Loucy (cell line): ENCODE measurements at regions not wholly inside any gene's neighbourhood (a gene's known extent, or its start where the extent isn't known, plus 50 kb on each side); places are given as distances from the start of the nearest gene placed in this dataset.

Source experiments
- H2AFZ ChIP-seq: fragments of 200-600 bp; sonication (generic); 2 replicates; pipeline ENCODE4 v1.6.0; 2016; ENCODE audit warnings: antibody characterized with exemption, mild to moderate bottlenecking, low read length, moderate library complexity
- H3F3A ChIP-seq: fragments of 200-600 bp; 2 replicates; pipeline ENCODE4 v1.6.0; 2016; ENCODE audit warnings: antibody characterized with exemption, low read depth, mild to moderate bottlenecking
- H3K27me3 ChIP-seq: fragments of 200-600 bp; sonication (generic); 2 replicates; pipeline ENCODE4 v1.6.1; 2014; ENCODE audit warnings: low read length, mild to moderate bottlenecking; ENCODE audit not compliant: insufficient read depth, poor library complexity, severe bottlenecking
- H3K36me3 ChIP-seq: fragments of 200-600 bp; sonication (generic); 2 replicates; pipeline ENCODE4 v1.6.1; 2016; ENCODE audit warnings: low read length; ENCODE audit not compliant: insufficient read depth
- H3K4me1 ChIP-seq: fragments of 200-600 bp; sonication (generic); 2 replicates; pipeline ENCODE4 v1.5.1; 2014; ENCODE audit warnings: low read length, mild to moderate bottlenecking; ENCODE audit not compliant: insufficient read depth, poor library complexity, severe bottlenecking
- H3K4me2 ChIP-seq: fragments of 200-600 bp; sonication (generic); 2 replicates; pipeline ENCODE4 v1.6.0; 2014; ENCODE audit warnings: antibody characterized with exemption, low read length, low read depth, mild to moderate bottlenecking; ENCODE audit not compliant: poor library complexity, severe bottlenecking
- H3K4me3 ChIP-seq: fragments of 200-600 bp; sonication (generic); 2 replicates; pipeline ENCODE4 v1.5.1; 2014; ENCODE audit warnings: low read length, mild to moderate bottlenecking, mixed read lengths; ENCODE audit not compliant: poor library complexity, severe bottlenecking
- H3K79me2 ChIP-seq: fragments of 200-600 bp; sonication (generic); 2 replicates; pipeline ENCODE4 v1.6.1; 2014; ENCODE audit warnings: low read length; ENCODE audit not compliant: insufficient read depth
- H3K9ac ChIP-seq: fragments of 200-600 bp; sonication (generic); 2 replicates; pipeline ENCODE4 v1.6.0; 2014; ENCODE audit warnings: mild to moderate bottlenecking, low read depth, low read length, moderate library complexity; ENCODE audit not compliant: poor library complexity, severe bottlenecking
- H3K9me2 ChIP-seq: fragments of 200-600 bp; sonication (generic); replicated peaks from 2 replicates; pipeline ENCODE4 v1.6.1; 2016; ENCODE audit warnings: low read depth, low read length, mixed read lengths
- H3K9me3 ChIP-seq: fragments of 200-600 bp; sonication (generic); 2 replicates; pipeline ENCODE4 v1.6.1; 2014; ENCODE audit warnings: mild to moderate bottlenecking, antibody characterized with exemption, low read length, low read depth; ENCODE audit not compliant: insufficient read depth
- H4K20me1 ChIP-seq: fragments of 200-600 bp; sonication (generic); 2 replicates; pipeline ENCODE4 v1.6.0; 2014; ENCODE audit warnings: antibody characterized with exemption, low read length, mild to moderate bottlenecking; ENCODE audit not compliant: insufficient read depth, poor library complexity, severe bottlenecking
- EZH2phosphoT487 ChIP-seq: fragments of 200-600 bp; IDR thresholded peaks from 2 replicates; pipeline ENCODE4 v1.6.1; 2018; ENCODE audit warnings: antibody characterized with exemption, mild to moderate bottlenecking, moderate library complexity, borderline replicate concordance
- TF ChIP-seq, protein P1 (sequence below): fragments of 200-600 bp; sonication (generic); conservative IDR thresholded peaks from 2 replicates; pipeline ENCODE4 v1.5.1; 2014; ENCODE audit warnings: mild to moderate bottlenecking, antibody characterized with exemption, low read length

DNA sequence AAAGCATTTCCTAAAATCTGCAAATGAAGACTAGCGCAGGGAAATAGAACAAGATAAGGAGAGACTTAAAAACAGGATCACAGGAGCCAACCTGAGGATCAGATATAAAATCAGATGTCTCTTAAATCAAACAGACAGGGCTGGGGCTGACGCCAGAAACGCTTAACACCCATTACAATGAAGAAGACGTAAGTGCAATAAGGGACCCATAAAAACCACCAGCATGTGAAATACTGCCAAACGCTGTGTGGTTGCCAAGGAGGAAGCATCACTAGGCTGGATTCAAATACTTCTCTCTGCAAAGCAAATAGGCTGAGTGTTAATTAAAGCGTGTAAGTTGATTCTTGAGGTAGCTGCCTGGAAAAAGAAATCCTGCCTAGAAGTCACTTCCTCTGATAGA lies 74.4 kb upstream of the ATP10B start:
- H3F3A ChIP-seq = no peaks in the 10 kb centered on the region
- TF ChIP-seq, protein P1, sequence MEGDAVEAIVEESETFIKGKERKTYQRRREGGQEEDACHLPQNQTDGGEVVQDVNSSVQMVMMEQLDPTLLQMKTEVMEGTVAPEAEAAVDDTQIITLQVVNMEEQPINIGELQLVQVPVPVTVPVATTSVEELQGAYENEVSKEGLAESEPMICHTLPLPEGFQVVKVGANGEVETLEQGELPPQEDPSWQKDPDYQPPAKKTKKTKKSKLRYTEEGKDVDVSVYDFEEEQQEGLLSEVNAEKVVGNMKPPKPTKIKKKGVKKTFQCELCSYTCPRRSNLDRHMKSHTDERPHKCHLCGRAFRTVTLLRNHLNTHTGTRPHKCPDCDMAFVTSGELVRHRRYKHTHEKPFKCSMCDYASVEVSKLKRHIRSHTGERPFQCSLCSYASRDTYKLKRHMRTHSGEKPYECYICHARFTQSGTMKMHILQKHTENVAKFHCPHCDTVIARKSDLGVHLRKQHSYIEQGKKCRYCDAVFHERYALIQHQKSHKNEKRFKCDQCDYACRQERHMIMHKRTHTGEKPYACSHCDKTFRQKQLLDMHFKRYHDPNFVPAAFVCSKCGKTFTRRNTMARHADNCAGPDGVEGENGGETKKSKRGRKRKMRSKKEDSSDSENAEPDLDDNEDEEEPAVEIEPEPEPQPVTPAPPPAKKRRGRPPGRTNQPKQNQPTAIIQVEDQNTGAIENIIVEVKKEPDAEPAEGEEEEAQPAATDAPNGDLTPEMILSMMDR = no peak
- TF ChIP-seq EZH2phosphoT487 = no peak
- H2AFZ ChIP-seq = no peak overlapping the region
- H3K4me2 ChIP-seq = no peak overlapping the region
- H3K4me3 ChIP-seq = no peak overlapping the region
- no peaks in the 10 kb centered on the region for H3K4me1 ChIP-seq
- H3K9me3 ChIP-seq = no peaks in the 10 kb centered on the region
- H3K9me2 ChIP-seq = no peaks in the 10 kb centered on the region
- no peaks in the 10 kb centered on the region for H3K79me2 ChIP-seq
- H4K20me1 ChIP-seq = no peaks in the 10 kb centered on the region
- no peak overlapping the region for H3K9ac ChIP-seq
- no peaks in the 10 kb centered on the region for H3K27me3 ChIP-seq
- no peaks in the 10 kb centered on the region for H3K36me3 ChIP-seq

DNA sequence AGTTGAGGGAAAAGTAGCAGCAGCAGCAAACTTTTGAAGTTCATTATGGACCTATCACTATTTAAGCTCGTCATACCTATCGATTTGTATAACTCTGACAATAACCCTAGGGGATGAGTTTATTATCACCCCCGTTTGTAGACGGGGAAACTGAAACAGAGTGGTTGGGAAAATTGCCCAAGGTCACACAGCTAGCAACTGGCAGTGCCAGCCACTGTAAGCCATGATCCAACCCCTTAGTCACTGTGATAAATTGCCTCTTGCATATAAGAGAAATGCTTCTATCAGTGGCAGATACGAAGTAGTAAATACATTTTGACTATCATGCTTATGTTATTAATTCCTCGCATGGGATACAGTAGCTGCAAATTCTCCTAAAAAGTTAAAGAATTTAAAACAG lies 73.3 kb upstream of the ATP10B start:
- Histone ChIP-seq H3K27me3 (no peaks in the 10 kb centered on the region), H3F3A (no peaks in the 10 kb centered on the region), H3K9me2 (no peaks in the 10 kb centered on the region)

DNA sequence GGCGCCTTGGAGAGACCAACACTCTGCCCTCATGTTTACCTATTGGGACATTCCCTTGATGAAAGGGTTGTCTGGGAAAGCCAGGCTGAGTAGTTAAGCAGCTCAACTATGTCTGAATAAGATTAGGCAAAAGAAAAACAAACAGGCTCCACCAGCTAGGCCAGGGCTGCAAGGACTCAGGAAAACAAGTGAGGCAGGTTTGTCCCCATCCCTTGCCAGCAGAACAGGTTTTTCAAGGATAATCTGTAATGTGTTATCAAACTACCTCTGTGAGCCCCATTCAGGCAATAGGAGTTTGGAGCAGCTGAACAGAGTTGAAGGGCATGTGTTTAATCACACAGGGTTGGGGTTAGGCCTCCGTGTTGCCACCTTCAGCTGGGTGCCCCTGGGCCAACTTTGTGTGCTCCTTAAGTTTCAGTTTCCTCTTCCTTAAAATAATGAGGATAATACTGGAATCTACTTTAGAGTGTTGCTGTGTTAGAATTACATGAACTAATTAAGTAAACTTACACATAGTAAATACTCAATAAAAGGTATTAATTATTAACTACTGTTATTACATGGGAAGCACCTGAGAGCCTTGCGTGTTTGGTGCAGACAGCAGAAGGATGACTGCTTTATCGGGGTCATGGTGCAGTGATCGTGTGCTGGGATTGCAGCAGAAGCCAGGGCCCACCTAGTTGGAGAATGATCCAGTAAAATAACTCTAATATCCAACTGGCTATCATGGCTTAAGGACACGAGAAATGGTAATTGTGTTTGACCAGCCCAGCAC lies 72.1 kb upstream of the ATP10B start:
- TF ChIP-seq, protein P1 = no peak
- no peak for TF ChIP-seq EZH2phosphoT487
- H3K79me2 ChIP-seq = no peaks in the 10 kb centered on the region
- no peak overlapping the region for H3K4me2 ChIP-seq
- no peak overlapping the region for H3K9ac ChIP-seq
- H3K4me1 ChIP-seq = no peaks in the 10 kb centered on the region
- no peaks in the 10 kb centered on the region for H4K20me1 ChIP-seq
- no peaks in the 10 kb centered on the region for H3K9me3 ChIP-seq
- no peak overlapping the region for H2AFZ ChIP-seq
- H3F3A ChIP-seq = no peaks in the 10 kb centered on the region
- H3K4me3 ChIP-seq = no peak overlapping the region
- no peaks in the 10 kb centered on the region for H3K36me3 ChIP-seq
- no peaks in the 10 kb centered on the region for H3K27me3 ChIP-seq
- no peaks in the 10 kb centered on the region for H3K9me2 ChIP-seq

More for the DNA sequence above, 73.3 kb upstream of the ATP10B start:
- H3K9me3 ChIP-seq = no peaks in the 10 kb centered on the region
- no peak overlapping the region for H3K9ac ChIP-seq
- H3K79me2 ChIP-seq = no peaks in the 10 kb centered on the region
- H3K4me3 ChIP-seq = no peak overlapping the region
- no peak overlapping the region for H2AFZ ChIP-seq
- H4K20me1 ChIP-seq = no peaks in the 10 kb centered on the region
- H3K4me1 ChIP-seq = no peaks in the 10 kb centered on the region
- H3K36me3 ChIP-seq = no peaks in the 10 kb centered on the region
- no peak overlapping the region for H3K4me2 ChIP-seq
- TF ChIP-seq, protein P1 = no peak
- no peak for TF ChIP-seq EZH2phosphoT487
